ENCODE measurements at regions not wholly inside any gene's neighbourhood (a gene's known extent, or its start where the extent isn't known, plus 50 kb on each side); places are given as distances from the start of the nearest gene placed in this dataset.

- TF ChIP-seq CTCF (IDR thresholded peaks at IDR 0.05): no peak
- no peaks in the 10 kb centered on the region for H3K27me3 ChIP-seq
- DNase-seq: no peak
- H3K4me1 ChIP-seq: no peaks in the 10 kb centered on the region
- ATAC-seq: no peak
- intact Hi-C loops (cut with DNase I): no loop called here
- H3K36me3 ChIP-seq: no peaks in the 10 kb centered on the region
- H3K9me3 ChIP-seq: peaks cover 3% of the 10 kb centered on the region
- no peak overlapping the region for H3K27ac ChIP-seq
- no peak overlapping the region for H3K4me3 ChIP-seq
These were observed 105.3 kb downstream of the AKAIN1 start for GRCh38 chr18:5091741-5092140.

- Histone ChIP-seq H3K27ac (no peak overlapping the region), H3K27me3 (no peaks in the 10 kb centered on the region), H3K4me1 (no peaks in the 10 kb centered on the region), H3K9me3 (no peaks in the 10 kb centered on the region), H3K36me3 (no peaks in the 10 kb centered on the region), H3K4me3 (no peak overlapping the region)
- no peak for TF ChIP-seq CTCF (IDR thresholded peaks at IDR 0.05)
- intact Hi-C loops (cut with DNase I): no loop called here
- no peak for ATAC-seq
- no peak for DNase-seq
These were observed 121.8 kb downstream of the AKAIN1 start for GRCh38 chr18:5075297-5075696.

- Histone ChIP-seq H3K4me1 (no peaks in the 10 kb centered on the region), H3K27me3 (no peaks in the 10 kb centered on the region), H3K9me3 (no peaks in the 10 kb centered on the region), H3K27ac (no peak overlapping the region), H3K36me3 (no peaks in the 10 kb centered on the region), H3K4me3 (no peak overlapping the region)
- TF ChIP-seq CTCF (IDR thresholded peaks at IDR 0.05): peak; percentile 34
- peak; percentile 66 for ATAC-seq
- no peak for DNase-seq
- intact Hi-C loops (cut with DNase I): no loop called here
These were observed 123.8 kb downstream of the AKAIN1 start for GRCh38 chr18:5073026-5073944.

- ATAC-seq: no peak
- no peaks in the 10 kb centered on the region for H3K27me3 ChIP-seq
- TF ChIP-seq CTCF (IDR thresholded peaks at IDR 0.05): no peak
- DNase-seq: no peak
- H3K9me3 ChIP-seq: no peaks in the 10 kb centered on the region
- no peaks in the 10 kb centered on the region for H3K4me1 ChIP-seq
- no peak overlapping the region for H3K27ac ChIP-seq
- intact Hi-C loops (cut with DNase I): no loop called here
- no peaks in the 10 kb centered on the region for H3K36me3 ChIP-seq
- no peak overlapping the region for H3K4me3 ChIP-seq
These were observed 128.2 kb downstream of the AKAIN1 start for GRCh38 chr18:5068851-5069250.

- H3K27ac ChIP-seq: no peak overlapping the region
- H3K27me3 ChIP-seq: no peaks in the 10 kb centered on the region
- no peak overlapping the region for H3K4me3 ChIP-seq
- H3K9me3 ChIP-seq: no peaks in the 10 kb centered on the region
- no peaks in the 10 kb centered on the region for H3K4me1 ChIP-seq
- TF ChIP-seq CTCF (IDR thresholded peaks at IDR 0.05): peak; percentile 35
- DNase-seq: no peak
- no peak for ATAC-seq
- intact Hi-C loops (cut with DNase I): no loop called here
- no peaks in the 10 kb centered on the region for H3K36me3 ChIP-seq
These were observed 130.6 kb downstream of the AKAIN1 start for GRCh38 chr18:5066380-5066977.
